ENCODE measurements at regions not wholly inside any gene's neighbourhood (a gene's known extent, or its start where the extent isn't known, plus 50 kb on each side); places are given as distances from the start of the nearest gene placed in this dataset.

DNA sequence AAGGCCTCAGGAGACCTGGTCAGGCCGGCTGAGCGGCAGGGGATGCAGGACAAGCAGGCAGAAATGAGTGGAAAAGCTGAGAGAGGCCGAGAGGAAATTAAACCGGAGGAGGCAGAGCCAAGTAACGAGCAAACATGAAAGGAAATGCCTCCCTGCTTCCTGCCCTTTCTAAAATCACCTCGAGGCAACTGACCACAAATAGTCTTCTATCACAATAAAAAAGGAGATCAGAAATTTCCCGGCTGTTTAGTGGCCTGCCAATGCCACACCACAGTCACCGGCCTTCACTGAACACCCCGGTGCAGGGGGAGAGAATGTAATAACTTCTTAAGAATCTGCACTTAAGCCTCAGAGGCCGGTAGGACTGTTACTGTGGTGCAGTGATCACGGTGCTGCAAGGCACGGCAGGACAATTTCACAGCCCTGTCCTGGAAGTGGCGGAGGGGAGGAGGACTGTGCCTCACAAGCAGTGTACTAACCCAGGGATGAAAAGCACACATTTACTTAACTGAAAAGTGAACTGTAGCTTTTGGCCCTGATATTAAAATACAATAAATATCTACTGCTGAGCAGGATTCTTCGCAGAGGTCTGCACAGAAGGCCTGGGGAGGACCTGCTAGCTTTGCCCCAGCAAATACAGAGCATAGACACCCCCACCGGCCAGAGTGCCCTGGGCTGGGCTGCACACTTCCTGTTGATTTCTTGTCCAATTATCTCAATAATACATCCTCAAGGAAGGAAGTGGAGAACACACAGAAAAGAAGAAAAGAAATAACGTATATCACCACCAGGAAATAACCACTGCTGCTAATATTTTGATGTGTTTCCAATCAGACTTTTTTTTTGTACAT is 183.5 kb upstream of the NSMCE3 start:
- DNase-seq = no peak

DNA sequence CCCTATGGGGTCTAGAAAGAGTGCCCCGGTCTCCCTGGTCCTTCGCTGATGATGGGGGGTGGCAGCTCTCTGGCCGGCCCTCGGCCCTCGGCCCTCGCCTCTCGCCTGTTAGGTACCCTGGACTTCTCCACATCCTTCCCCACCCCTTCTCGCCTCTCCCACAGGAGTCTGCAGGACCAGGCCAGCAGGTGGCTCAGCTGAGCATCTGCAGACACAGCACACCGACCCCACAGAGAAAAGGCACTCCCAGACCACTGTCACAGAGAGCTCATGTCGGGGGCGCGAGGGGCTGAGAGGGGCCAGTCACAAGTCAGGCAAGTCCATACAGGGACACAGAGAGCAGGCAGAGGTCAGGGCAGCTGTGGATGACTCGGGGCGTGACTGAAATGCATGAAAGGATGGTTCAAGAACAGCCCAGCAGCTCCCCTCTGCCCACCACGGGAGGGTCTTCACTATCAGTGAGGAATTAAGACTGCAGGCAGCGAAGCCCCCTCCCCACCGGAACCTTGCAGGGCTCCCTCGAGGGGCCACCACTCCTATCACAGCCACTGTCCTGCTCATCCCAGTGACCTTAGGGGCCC is 181.7 kb upstream of the NSMCE3 start:
- no peak for DNase-seq

DNA sequence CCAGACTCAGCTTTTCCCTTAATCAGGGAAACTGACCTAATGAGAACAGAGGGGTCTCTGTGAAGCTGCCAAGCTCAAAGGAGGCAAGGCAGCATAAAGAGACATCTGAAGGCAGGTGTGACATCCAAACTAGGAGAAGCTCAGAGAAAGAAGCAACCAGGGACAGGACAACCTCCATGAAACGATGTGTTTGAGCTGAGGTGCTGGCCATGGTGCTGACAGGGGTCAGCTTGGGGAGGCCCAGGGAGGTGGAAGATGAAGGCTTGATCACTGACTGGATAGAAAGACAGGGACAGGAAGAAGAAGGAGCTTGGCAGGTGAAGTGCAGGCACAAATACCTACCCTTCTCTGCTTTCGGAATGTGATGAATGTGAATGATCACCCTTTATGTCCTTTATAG is 179.5 kb upstream of the NSMCE3 start:
- peak; percentile 33 for DNase-seq

- no peak for DNase-seq
Measured at GRCh38 chr15:29448320-29448719, 178.7 kb upstream of the NSMCE3 start.

GRCh38 chr15:29446480-29446879 is 176.9 kb upstream of the NSMCE3 start:
- no peak for DNase-seq

- DNase-seq = no peak
Measured at GRCh38 chr15:29442532-29442931, 172.9 kb upstream of the NSMCE3 start.

GRCh38 chr15:29440541-29440940 is 170.9 kb upstream of the NSMCE3 start:
- no peak for DNase-seq

DNA sequence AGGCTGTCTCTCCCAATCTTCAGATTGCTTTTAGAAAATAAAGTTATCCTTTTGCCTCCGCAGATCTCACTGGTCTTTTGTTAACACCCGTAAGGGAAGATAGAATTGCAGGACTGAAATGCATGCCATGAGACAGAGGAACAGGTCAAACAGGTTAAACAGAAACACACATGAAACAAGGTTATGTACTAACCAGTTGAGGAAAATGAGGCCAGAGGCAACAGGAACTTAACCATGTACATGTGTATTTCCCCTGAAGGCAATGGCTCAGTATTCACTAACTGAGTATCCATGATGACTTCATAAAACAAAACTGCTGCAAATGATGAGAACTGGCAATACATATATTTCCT is 169.1 kb upstream of the NSMCE3 start:
- DNase-seq = no peak

GRCh38 chr15:29437888-29438702 is 168.5 kb upstream of the NSMCE3 start:
- DNase-seq = no peak

DNA sequence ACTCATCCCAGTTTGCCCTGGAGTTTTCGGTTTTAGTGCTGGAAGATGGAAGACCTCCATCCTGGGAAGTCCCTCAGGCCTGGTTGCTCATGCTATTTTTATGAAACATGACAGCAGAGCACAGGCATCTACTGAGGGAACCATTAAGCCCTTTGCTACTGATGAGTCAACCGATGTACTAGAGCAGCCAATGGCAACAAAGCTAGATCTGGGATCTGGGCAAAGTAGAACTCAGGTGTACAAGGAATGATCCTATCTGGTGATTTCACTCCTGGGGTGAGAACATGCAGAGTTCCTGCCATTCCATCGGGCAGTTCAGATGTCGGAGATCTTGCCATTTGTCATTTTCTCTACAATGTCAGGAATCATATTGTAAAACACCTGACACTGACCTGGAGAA is 166.2 kb upstream of the NSMCE3 start:
- peak; percentile 65 for DNase-seq

DNA sequence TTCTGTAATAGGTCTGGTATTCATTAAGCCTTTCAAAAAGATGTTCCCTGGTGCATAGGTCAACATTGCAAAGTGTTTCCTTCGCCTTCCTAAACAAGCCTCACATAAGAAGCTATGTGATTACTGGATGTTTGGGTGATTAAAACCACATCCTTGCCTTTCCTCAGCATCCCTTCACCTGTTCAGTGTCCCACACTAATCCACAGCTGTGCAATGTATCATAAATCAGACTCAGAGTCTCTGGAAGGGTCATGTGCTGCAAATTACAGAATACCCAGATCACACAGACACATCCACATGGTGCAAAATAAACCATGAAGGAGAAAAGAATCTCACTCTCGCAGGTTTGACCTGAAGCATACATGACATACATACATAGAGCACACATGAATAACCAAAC is 164.7 kb upstream of the NSMCE3 start:
- DNase-seq = no peak

GRCh38 chr15:29433507-29434248 is 164.1 kb upstream of the NSMCE3 start:
- DNase-seq = no peak

- DNase-seq = no peak
Measured at GRCh38 chr15:29433050-29433318, 163.4 kb upstream of the NSMCE3 start.

DNA sequence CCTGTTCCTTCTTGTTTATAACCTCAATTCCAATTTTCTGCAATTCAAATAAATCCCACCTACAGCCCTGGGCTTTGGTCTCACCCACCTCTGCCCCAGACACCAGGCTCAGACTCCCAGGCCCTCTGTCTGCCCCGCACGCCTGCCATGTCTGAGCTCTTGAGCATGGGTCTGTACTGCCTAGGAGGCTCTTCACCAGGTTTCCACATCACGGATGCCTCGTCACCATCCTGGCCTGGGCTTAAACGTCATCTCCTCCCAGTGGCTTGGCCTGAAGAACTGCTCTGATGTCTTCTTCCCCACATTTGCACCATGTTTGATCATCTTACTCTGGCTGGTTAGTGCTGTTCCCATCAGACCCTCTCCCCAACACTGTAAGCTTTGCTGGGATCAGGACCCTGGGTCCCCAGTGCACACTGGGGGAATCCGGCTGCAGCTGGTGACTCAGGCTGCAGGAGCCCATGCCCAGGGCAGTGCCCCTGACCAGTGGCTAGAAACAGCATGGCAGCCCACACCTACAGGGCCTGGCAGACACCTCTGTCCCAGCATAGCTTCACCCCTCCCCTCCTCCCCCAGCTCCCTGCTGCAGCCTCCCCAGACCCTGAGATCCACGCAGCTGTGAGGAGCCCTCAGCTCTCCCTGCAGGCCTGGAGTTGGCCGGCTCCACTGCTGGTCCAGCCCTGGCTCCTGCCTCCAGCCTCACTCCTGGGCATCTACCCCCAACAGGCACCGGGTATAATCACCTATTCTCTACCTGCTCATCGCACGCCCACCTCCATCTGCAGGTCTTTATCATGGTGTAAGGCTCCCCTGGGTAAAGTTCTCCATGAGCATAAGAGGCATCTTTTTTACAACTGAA is 162.8 kb upstream of the NSMCE3 start:
- DNase-seq = no peak

- no peak for DNase-seq
Measured at GRCh38 chr15:29430831-29431230, 161.2 kb upstream of the NSMCE3 start.

GRCh38 chr15:29430124-29430523 is 160.5 kb upstream of the NSMCE3 start:
- no peak for DNase-seq

GRCh38 chr15:29429584-29429983 is 160.0 kb upstream of the NSMCE3 start:
- no peak for DNase-seq

GRCh38 chr15:29428925-29429573 is 159.4 kb upstream of the NSMCE3 start:
- DNase-seq = no peak

GRCh38 chr15:29425864-29426263 is 156.2 kb upstream of the NSMCE3 start:
- DNase-seq = no peak

DNA sequence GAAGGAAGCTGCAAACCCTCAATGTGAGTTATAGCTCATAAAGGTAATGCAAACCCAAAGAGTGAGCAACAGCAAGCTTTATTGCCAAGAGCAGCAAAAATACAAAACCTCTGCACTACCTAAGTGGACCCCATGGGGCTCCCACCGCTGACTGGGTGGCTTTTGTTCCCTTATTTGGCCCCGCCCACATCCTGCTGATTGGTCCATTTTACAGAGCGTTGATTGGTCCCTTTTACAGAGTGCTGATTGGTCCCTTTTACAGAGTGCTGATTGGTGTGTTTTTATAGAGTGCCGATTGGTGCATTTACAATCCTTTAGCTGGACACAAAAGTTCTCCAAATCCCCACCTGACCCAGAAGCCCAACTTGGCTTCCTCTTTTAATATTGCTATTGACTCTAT is 154.5 kb upstream of the NSMCE3 start:
- DNase-seq = no peak

DNA sequence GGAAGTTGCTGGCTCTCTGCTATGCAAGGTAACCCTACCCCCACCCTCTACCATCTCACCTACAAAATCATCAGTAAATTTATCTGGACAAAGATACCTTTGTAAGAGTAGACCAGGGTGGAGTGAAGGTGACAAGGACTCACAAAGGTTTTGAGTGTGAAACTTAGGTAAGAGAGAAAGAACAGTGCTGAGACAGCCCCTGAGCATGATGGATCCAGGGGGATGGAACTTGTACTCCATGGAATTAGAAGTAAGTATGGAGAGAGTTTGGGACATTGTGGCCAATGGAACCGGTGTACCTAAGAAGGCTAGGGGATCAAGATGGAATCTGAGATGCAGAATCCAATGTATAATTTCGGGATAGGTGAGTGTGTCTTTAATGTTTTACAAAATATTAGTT is 153.0 kb upstream of the NSMCE3 start:
- no peak for DNase-seq

DNA sequence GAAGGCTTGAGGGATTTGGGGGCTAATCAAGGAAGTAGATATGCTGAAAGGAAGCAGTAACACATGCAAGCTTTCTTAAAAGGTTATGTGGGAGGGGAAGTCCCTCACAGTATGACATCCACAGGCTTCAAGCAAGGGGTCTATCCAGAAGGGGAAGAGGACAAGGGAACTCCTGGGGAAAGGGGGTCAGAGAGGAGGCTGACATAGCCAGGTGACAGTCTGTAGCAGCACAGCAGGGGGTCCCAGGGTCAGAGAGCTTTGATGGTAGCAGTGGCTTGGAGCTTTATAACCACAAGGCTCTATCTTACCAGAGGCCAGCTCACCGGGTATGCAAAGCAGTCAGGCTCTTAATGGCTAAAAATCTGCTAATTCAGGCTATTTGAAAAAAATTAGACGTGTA is 150.6 kb upstream of the NSMCE3 start:
- no peak for DNase-seq

Data from kidney glomerular epithelial cell (primary cell).